Nucleus accumbens (tissue), 56 donors: ENCODE measurements at regions not wholly inside any gene's neighbourhood (a gene's known extent, or its start where the extent isn't known, plus 50 kb on each side); places are given as distances from the start of the nearest gene placed in this dataset.
"Not testable (repeated sequence)": the region's sequence is repeated elsewhere in the genome, so short reads cannot be mapped to it uniquely, and the experiment has no call there.

ENCODE experiments used
- DNase-seq, 56 donors: peaks; one replicate each; lab custom pipeline; 2025; lab: John Stamatoyannopoulos, UW

DNA sequence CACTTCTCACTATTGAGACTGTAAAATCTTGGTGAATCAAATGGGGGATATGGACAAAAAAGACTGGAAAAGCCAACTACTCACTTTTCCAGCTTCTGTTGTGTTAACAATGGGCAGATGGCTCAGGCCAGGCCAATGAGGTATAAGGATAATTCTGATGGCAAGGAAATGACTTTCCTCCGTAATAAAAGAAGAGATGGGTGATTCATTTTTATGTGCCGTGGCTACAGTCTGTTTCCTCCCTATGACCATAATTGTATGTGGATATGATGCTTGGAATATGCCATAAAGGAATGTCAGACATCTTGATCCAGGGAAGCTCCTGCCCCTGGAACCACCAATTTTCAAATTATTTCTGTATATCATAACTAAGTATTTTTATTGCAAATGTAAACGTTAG is 406.8 kb downstream of the CCDC85A start:
- DNase-seq: no peak

DNA sequence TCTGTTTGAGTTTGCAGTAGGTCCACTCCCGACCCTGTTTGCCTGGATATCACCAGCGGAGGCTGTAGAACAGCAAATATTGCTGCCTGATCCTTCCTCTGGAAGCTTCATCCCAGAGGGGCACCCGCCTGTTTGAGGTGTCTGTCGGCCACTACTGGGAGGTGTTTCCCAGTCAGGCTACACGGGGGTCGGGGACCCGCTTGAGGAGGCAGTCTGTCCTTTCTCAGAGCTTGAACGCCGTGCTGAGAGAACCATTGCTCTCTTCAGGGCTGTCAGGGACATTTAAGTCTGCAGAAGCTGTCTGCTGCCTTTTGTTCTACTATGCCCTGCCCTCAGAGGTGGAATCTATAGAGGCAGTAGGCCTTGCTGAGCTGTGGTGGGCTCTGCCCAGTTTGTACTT is 422.3 kb downstream of the CCDC85A start:
- DNase-seq: not testable (repeated sequence)

DNA sequence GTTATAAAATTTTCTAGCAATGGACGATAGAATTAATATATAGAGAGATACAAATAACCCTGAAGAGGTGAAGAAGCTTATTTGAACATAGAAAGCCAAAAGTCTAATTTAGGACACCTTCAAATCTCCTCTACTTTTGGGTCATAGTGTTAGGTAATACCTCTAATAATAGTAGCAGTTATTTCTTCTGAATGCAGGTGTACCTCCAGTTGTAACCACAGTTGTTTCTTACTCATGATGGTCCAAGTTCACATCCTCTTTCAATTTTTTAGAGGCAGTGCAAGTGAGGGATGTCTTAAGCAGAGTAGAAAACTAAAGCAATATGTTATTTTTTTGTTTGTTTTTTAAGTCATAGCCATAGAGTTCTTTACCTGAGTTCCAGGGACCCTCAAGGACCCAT is 429.5 kb downstream of the CCDC85A start:
- DNase-seq: no peak

DNA sequence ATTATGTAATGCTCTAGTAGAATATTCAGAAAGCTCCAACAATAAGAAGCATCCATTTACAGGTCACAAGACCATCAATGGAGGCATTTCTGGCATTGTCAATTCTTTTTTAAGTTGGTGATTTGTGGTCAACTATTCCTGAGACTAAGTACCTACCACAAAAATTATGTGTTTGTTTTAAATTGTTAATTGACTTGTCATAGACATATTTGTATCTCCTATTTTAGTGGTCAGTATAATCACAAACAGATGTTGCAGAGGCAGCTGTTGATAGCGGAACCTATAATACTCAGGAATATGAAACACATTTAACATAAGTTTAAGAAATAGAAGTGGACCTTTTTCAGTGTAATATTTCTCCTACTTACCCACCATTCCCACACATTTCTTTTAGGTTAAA is 430.1 kb downstream of the CCDC85A start:
- DNase-seq: no peak

DNA sequence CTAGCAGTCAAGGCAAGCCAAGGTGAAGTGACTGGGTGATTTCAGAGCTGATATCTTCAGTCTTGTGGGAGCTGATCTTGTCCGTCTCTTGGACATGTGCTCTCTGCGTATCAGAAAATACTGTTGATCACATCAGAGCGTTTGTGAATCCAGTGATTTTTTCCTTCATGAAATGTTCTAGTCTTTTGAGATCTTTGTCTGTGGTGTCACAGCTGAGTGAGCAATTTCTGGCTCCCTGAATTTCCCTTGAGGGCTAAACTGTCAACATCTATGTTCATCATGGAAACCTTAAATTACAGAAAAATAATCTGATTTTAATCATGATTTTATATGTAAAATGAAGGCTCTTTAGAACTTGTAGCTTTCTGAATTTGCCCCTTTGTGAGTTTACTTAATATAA is 432.0 kb downstream of the CCDC85A start:
- no peak for DNase-seq

DNA sequence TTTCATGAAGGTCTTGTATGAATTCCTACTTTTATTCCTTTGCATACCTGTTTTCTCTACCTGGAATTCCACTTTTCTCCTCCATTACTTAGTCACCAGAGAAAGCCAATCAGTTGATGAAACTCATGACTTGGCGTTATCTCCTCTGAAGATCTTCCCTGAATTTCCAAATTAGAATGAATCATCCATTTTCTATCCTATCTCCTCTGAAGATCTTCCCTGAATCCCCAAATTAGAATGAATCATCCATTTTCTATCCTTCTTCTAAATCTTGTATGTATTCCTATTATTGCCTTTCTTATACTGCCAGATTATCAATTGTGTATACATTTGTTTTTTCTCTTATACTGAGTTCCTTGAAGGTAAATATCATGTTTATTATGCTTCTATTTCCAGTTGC is 440.4 kb downstream of the CCDC85A start:
- no peak for DNase-seq

DNA sequence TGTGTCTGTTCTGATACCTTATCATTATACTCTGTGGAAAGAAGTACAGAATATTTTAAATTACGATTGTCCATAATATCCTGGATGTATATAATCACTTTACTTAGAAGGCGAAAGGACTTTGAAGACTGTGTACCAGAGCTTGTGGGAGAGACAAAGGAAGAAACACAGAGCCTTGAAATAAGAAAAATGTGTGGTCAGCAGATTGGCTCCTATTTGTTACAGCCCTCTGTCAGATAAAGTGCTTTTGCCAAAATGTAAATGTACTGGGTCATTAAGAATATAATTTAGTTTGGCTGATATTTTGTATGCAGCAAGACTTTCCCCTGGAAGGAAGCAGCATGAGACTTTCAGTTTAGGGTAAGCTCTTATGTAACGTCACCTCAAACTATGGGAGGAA is 443.1 kb downstream of the CCDC85A start:
- no peak for DNase-seq

DNA sequence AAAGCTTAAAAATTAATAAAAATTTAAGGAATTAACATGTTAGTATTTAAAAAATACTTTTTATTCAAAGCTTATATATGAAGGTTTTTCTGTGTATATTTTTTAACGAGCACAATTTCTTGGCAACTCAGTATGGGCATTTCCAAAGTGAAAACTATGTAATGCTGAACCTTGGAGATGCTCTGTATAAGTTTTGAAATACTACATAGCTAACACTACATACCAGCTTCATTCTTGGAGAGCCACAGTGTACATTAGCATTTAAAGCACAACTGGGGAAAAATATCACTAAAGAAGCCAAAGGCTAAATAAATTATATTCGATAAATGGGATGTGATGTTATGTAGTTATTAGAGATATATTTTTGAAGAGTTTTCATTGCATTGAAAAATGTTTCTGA is 446.5 kb downstream of the CCDC85A start:
- DNase-seq: no peak

DNA sequence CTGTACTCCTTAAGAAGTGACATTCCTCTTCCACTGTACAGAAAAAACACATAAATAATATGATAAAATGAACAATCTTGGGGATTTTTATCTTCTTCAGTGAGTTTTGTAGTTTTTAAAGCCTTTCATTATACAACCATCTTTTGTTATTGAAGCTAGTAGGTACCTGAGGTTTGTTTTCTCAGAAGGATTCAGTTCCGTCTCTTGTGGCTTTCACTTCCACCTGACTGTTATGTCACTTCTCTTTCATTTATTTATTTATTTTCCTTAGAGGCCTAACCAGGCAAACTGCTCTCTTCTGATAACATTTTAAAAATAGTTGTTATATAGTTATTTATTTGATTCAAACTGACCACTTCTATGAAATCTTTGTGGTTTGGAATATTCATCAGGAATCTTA is 464.2 kb downstream of the CCDC85A start:
- no peak for DNase-seq

DNA sequence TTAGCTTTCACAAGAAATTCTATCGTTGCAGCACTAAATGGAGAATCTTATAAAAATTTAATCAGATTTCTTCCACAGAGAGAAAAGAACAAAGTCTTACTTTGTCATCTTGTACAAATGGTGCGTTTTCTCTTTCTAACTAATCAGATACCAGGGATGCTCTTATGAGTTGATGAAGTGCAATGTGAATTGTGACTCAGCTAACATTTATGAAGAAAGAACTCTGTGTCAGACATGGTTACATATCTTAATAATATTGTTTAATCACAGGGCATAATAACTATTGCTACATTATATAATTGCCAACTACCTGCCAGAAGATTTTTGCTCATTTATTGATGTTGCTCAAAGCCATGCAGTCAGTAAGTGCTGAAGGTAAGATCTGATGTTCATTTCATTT is 465.0 kb downstream of the CCDC85A start:
- no peak for DNase-seq

DNA sequence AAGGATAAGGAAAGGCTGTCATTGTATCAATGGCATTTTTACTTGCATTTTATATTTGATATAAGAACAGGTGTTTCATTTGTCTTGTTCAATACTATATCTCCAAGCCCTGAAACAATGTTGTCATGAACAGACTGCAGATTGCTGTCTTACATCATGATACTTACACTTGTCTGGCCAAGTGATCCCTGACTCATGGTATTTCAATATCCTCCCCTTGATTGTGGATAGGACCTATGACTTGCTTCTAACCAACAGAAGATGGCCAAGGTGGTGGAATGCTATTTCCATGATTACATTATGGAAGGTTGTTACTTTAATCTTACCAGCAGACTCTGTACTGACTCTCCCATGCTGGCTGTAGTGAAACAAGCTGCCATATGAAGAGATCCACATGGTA is 471.1 kb downstream of the CCDC85A start:
- no peak for DNase-seq

DNA sequence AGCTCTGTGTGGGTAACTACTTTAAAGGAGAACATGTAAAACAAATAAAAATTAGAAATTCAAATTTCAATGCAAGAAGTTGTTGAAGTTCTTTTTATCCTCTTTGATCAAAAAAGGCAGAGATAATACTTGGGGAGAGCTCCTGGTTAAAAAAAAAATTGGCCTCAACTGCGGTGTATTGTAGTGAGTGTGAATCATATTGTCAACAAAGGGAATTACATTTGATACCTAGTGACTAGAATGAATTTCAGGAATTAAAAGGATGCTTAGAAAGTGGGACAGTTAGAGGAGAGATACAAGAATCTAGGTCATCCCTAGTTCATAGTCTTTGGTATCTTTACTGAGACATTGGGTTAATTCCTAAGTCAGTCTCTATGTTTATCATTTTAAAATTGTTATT is 473.0 kb downstream of the CCDC85A start:
- DNase-seq: no peak

DNA sequence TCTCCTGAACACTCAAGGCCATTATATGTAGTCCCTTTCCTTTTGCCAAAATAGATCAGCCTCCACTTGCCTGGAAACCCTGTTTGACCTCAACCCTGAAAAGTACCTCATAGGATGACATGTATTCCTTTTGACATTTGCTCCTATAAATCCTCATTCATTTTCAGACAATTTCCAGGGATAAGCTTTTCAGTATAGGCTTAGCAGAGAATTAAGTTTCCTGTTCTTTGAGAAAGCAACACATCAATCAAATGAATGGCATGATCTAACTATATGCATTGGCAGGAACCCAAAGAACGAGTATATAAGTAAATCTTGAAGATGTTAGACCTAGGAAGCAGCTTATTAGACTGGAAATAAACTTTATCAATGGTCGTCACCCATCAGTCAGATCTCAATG is 483.0 kb downstream of the CCDC85A start:
- DNase-seq: no peak

DNA sequence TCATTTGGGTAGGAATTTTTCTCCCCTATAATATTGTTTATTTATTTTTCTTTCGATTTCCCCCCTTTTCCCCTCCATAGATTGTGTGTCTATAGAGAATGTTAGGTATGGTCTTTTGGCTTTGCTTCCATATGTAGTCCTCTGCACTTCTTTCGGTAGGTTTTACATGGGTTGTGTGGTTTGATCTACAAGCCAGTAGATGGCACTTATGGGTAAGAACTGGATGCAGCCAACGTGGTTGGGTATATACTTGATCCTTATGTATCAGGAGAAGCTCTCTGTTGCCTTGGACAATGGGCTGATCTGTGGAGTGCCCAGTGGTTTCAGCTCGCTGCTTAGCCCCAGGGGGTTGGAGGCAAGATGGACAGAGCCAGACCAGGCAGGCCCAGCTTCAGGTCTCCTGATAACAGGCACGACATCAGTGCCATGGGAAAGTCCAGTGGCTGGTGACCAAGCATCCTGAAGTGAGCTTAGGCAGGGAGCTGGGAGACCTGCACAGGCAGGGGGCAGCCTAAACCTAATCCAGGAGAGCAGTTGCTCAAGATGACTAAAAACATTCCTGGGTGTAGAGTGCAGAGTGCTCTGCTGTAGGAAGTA is 488.3 kb downstream of the CCDC85A start:
- DNase-seq: no peak

DNA sequence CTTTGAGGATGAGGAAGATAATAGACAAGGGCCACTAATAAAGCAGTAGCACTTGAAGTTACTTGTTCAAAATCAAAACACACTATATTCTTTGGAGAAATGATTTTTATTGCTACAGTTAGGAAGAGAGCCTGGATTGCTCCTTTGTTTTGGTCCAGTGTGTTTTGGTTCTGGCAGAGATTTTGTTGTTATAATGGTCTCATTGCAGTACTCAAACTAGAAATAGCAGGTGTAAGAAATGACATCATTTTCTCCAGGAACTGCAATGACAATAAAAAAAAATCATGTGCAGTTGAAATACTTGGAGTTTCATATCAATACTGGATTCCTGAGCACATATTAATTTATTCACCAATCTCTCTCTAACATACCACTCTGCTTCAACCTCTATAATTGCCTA is 490.3 kb downstream of the CCDC85A start:
- no peak for DNase-seq

DNA sequence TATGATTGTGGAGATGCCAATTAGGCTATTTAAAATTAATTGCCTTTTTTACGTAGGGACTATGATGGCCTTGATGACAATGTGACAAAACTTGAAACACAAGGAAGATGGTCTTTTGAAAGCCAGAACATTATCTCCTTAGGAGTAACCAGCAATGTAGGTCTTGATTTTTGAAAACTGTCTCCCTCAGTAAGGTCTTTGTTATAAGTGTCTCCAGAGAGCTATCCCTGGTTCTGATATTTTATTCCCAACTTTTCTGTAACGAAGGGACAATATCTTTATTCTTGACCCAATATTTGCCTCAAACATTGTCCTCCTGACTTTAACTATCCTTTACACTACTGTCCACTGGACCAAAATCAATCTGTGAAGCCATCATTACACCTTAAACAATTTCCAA is 493.2 kb downstream of the CCDC85A start:
- DNase-seq: no peak

DNA sequence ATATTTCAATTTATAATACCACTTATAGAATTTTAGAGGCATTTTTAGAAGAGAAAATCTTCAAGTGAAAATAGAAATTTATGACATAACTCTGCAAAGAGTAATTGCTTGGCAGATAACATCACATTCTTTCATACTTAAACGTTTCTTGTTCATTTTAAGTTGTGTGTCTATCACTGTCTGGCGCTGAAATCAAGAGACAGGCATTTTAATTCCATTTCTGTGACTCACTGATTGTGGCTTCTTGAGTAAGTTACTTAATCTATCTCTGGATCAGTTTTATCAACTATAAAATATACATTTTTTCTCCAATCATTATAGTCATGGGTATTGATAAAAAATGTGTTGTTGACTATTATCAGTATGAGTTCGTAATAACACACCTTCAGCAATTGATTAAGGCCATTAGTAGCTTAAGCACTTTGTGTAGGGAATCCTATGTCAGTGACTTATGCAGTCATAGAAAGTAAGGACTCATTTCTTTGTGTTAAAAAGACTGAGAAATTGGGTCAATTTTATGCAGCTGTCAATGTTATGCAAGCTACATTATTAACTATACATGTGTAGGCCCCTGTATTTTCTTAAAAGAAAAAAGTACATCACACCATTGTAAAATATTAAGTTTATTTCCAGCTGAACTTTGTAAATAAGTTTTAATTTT is 497.3 kb downstream of the CCDC85A start:
- DNase-seq: no peak

DNA sequence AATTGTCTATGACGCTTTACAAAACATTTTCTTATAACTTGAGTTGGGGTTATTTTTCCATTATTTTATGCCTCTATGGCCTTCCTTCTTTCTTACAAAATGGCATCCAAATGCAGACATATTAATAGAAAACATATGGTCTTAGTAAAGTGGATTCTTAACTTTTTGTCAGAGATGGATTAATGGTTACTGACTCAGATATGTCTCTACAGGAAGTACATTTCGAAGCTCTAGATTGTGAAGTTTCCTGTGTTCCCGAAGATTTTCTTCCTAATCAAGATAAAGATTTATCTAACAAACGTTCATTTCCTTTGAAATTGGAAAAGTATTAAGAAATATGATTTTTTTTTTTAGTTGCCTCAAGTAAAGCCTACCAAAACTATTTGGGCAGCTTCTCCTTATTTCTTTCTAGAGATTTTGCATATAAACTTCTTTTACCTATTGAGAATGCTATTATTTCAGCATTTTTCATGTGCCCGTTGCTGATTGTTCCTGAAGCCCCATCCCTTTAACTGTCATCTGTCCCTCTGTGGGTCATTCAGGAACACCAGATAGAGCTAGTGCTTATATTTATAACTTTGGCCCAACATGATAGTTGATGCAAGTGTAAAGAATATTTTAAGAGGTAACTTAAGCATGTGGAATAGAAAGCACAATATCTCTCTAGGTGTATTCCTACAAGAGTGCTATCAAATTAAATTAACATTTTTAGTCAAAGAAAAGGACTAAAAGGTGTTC is 498.0 kb downstream of the CCDC85A start:
- DNase-seq: no peak

DNA sequence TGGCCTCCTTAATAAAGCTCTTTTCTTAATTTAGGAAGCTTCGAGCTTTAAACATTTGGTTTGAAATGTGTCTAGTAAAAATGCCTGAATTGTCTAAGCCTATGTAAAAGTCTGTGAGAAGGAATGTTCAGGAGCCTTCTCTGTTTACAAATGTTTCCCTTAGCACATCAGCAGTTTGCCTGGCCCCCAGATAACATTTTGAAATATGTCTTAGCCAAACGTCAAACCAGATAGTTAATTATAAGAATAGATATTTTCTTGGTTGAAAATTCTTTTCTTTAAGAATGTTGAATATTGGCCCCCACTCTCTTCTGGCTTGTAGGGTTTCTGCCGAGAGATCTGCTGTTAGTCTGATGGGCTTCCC is 498.6 kb downstream of the CCDC85A start:
- no peak for DNase-seq

DNA sequence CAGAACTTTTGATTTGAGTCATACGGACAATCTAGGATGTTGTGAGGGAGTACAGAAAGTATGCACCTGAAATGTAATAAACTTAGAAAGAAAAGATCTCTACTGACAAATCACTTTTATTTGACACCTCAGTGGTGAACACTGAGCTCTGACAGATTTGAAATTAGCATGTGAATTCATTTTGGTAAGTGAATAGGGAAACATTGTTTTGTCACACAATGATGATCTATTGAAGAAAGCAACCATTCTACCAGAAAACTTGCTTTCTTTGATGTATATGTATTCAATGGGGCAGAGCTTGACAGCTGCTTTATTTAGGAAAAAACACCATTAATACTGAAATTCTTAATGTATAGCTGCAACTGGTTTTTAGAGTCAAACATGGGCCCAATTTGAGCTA is 500.5 kb downstream of the CCDC85A start:
- no peak for DNase-seq

DNA sequence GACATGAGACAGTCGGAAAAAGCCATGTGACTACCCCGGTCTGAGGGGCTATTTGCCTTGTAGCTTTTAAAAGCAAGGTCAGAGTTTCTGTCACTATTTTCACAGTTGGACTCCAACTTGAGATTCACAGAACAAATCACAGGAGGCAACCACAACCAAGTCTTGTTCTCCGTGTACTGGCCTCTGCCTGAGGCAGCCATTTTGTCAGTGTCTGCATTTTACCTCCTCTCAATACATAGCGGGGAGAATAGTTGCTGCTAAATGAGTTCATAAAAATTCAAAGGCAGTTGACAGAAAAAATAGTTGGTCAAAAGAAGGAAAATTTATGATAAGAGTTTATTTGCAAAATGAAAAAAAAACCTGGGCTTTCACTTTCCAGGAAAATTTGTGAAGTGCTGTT is 501.4 kb downstream of the CCDC85A start:
- no peak for DNase-seq

DNA sequence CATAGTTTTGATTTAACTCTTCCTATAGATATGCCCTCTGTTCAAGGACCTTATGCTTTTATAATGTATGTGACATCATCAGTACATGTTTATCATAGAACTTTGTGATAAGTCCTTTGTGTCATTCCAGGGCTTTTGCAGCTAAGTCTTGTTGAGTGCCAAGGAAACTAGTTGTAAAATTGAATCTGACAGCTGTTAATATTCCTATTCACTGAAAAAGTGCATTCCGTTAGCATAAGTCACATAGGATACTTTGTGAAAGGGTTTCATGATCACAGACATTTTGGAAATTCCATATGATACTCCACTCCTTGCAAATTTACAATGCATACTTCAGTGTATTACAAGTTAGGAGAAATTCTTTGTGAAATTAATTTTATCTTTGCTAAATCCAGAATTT is 503.4 kb downstream of the CCDC85A start:
- DNase-seq: no peak
